NCI-H2171 (cell line): ENCODE measurements at regions not wholly inside any gene's neighbourhood (a gene's known extent, or its start where the extent isn't known, plus 50 kb on each side); places are given as distances from the start of the nearest gene placed in this dataset.
A peak's percentile ranks its signal among the peaks of the same experiment; 100 is the strongest.

Source experiments
- DNase-seq: peaks from one replicate; lab custom pipeline; 2025; lab: John Stamatoyannopoulos, UW

- DNase-seq = no peak
Measured at GRCh38 chr20:48204499-48204898, 419.2 kb upstream of the SULF2 start.

- DNase-seq = no peak
Measured at GRCh38 chr20:48203252-48203651, 418.0 kb upstream of the SULF2 start.

DNA sequence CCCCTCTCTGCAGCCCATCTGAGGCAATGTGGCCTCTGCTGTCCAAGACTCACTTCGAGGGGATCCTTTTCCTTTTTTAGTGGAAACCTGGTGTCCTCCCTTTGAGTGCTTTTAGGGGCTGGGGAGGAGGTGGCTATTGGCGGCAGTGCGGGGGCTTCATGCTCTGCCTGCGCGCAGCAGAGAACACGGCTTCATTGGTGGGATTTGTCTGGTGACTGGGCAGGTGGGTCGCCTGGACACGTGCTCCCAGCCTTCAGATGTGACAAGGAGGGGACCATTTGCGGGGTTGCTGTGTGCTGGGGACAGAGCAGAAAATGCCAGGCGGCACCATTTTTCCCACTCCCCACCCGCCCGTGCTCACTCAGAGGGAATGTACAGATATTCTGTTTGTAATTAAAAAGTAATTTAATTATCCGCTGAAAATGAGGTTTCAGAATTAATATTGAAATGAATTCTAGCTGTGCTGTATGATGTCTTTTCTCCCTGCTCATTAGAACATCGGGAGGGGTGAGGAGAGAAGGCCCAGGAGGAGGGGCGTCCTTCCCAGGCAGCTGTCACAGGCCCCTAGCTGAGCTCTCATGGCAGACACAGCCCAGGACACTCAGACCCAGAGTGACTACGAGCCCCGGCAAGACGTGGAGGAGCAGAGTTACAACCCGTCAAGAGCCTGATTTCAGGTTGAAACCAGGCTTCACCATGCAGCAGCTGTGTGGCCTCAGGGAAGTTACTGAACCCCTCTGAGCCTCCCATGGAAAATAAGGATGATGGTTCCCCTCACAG, 417.2 kb upstream of the SULF2 start:
- no peak for DNase-seq

GRCh38 chr20:48201885-48202284, 416.6 kb upstream of the SULF2 start:
- DNase-seq = no peak

DNA sequence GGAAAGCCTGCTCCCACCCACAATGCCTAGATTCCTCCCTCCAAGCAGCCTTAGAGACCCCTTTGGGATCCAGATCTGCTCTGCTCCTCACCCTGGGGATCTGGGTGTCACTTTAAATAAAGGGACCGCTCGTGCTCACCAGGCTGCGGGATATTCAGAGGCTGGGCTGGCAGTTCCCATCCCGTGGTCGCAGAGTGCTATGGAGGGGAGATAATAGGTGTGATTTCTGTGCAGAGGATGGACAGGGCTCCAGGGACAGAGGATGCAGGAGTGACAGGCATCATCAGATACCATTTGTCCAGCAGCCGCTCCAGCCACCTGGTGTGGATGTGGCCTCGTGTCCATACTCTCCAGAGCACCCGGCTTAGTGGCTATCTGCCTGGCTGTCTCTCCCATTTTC, 415.9 kb upstream of the SULF2 start:
- DNase-seq = no peak

- DNase-seq = no peak
Measured at GRCh38 chr20:48198929-48199451, 413.7 kb upstream of the SULF2 start.

- peak; percentile 32 for DNase-seq
Measured at GRCh38 chr20:48197066-48197465, 411.8 kb upstream of the SULF2 start.

DNA sequence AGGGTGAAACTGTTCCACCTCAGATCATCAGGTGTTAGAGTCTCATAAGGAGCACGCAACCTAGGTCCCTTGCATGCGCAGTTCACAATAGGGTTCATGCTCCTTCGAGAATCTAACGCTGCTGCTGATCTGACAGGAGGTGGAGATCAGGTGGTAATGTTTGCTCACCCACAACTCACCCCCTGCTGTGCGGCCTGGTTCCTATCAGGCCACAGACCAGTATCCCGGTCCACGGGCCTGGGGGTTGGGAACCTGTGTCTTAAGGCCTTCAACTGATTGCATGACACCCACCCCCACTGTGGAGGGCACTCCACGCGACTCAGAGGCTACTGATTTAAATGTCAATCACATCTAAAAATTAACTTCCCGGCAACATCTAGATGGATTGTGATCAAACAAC, 411.2 kb upstream of the SULF2 start:
- no peak for DNase-seq

- no peak for DNase-seq
Measured at GRCh38 chr20:48196001-48196400, 410.7 kb upstream of the SULF2 start.

DNA sequence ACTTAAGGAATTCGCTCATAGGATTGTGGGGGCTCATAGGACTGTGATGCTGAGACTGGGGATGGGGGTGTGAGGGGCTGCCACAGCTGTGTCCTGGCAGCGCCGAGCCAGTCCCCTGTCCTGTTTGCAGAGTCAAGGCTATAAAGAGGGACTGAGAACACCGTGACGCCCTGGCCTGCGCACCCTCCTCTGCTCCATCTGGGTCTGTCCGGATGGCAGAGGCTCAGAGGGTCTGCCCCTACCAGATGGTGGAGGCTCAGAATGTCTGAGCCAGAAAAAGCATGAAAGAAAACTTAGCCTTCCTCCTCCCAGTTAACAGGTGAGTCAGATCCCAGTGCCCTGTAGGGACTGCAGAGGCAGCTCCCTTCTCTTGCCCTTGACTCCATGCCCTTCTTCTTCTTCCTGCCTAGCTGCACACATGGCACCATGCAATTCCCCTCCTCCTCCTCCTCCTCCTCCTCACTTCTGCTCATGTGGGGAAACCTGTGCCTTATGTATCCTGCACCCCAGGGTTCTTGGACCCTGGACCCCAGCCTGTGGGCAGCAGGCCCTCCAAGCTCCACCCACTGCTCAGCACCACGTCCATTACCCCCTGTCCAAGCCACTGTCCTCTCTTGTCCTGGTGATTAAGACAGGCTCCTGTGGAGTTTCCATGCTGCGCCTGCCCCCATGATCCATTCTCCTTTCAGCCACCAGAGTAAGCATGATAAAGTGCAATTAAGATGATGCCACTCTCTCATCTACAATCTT, 410.0 kb upstream of the SULF2 start:
- DNase-seq = no peak

DNA sequence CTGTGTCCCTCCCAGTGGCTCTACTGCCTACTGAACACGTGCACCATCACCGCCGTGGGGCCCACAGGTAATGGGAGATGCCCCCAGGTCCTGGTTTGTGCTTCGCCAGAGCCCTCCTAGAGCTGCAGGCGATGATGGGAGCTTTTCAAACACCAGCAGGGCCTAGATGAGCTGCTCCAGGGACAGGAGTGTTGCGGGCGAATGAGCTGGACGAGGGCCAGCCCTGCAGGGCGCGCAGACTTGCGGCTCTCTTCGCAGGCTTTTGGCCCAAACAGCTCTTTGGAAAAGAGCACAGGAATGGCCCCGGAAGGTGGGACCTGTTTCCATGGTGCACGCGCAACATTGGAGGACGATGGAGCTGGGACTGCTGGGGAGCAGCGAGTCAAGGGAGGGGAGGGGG, 409.3 kb upstream of the SULF2 start:
- peak; percentile 33 for DNase-seq

GRCh38 chr20:48193627-48194425, 408.5 kb upstream of the SULF2 start:
- no peak for DNase-seq

GRCh38 chr20:48192109-48192508, 406.8 kb upstream of the SULF2 start:
- DNase-seq = no peak

- DNase-seq = no peak
Measured at GRCh38 chr20:48191200-48191599, 405.9 kb upstream of the SULF2 start.

GRCh38 chr20:48190757-48191156, 405.5 kb upstream of the SULF2 start:
- no peak for DNase-seq

DNA sequence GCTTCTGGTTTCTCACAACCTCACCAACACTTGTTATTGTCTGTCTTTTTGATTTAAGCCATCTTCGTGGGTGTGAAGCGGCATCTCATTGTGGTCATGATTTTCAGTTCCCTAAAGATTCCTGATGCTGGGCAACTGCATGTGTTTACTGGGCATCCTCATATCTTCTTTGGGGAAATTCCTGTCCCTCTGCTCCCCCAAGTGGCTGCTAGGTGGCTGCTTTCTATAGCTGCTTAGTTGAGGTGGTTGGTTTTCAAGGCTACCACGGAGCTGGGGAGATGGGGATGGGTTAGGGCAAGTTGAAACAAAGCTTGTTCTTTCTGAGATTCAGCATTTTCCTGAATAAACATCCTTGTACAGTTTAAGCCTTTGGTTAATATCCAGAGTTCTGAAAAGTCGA, 403.9 kb upstream of the SULF2 start:
- no peak for DNase-seq

- no peak for DNase-seq
Measured at GRCh38 chr20:48187851-48188250, 402.6 kb upstream of the SULF2 start.

GRCh38 chr20:48186915-48187314, 401.6 kb upstream of the SULF2 start:
- no peak for DNase-seq

DNA sequence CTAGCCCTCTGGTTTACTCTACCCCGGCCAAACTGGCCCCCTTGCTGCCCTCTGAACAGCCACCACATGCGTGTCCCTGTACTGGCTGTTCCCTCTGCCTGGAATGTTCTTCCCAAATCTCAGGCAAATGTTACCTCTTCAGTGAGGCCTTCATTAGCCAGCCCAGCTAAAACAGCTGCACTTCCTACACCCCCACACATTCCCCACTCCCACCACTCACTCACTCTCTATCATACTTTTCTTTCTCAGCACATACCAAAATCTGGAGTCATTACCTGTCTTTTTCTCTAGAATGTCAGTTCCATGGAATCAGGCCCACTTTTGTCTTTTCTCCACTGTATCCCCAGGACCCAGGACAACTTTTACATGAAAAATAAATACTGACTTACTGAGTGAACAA, 401.2 kb upstream of the SULF2 start:
- DNase-seq = no peak

DNA sequence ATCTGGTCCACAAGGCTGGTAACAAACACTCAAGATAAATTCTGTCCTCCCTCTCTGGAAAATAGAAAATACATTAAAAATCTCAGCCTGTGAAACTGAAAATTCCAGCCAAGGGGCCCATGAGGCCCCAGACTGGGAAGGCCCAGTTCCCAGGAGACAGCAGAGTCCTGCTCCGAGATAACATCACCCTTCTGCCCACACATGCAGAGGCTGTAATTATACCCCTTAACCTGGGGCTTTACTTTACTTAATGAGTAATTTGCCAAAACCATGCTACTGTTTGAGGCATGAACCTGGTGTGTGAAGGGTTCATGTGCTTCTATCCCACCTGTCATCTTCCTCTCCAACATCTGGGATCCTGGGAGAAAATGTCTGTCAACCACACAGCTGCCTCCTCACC, 398.9 kb upstream of the SULF2 start:
- DNase-seq = peak; percentile 81

- DNase-seq = no peak
Measured at GRCh38 chr20:48181261-48181935, 396.1 kb upstream of the SULF2 start.

GRCh38 chr20:48180618-48181017, 395.3 kb upstream of the SULF2 start:
- DNase-seq = peak; percentile 32
